H1 (cell line): ENCODE measurements at regions not wholly inside any gene's neighbourhood (a gene's known extent, or its start where the extent isn't known, plus 50 kb on each side); places are given as distances from the start of the nearest gene placed in this dataset.

Source experiments
- BCL11A ChIP-seq, 2 experiments: IDR thresholded peaks; one replicate each; pipeline ENCODE4 v1.6.1; 2011; ENCODE audit warnings: low read depth in 2 of 2, low read length in 2 of 2, mild to moderate bottlenecking in 2 of 2
- POLR2AphosphoS5 ChIP-seq: IDR thresholded peaks from 2 replicates; pipeline ENCODE4 v1.6.1; 2011; ENCODE audit warnings: low read depth, low read length
- SRF ChIP-seq: IDR thresholded peaks from 2 replicates; pipeline ENCODE4 v1.6.1; 2011; ENCODE audit warnings: mild to moderate bottlenecking, low read depth, low read length, moderate library complexity
- TCF12 ChIP-seq: IDR thresholded peaks from 2 replicates; pipeline ENCODE4 v1.6.1; 2011; ENCODE audit warnings: low read depth, mild to moderate bottlenecking, low read length
- TF ChIP-seq, protein P1 (sequence below): IDR thresholded peaks from 2 replicates; pipeline ENCODE4 v1.6.1; 2012; ENCODE audit warnings: low read length, inconsistent platforms
- TF ChIP-seq, protein P2 (sequence below): IDR thresholded peaks from 2 replicates; pipeline ENCODE4 v1.6.1; 2011; ENCODE audit warnings: low read depth, mild to moderate bottlenecking, low read length; ENCODE audit not compliant: insufficient read depth

DNA sequence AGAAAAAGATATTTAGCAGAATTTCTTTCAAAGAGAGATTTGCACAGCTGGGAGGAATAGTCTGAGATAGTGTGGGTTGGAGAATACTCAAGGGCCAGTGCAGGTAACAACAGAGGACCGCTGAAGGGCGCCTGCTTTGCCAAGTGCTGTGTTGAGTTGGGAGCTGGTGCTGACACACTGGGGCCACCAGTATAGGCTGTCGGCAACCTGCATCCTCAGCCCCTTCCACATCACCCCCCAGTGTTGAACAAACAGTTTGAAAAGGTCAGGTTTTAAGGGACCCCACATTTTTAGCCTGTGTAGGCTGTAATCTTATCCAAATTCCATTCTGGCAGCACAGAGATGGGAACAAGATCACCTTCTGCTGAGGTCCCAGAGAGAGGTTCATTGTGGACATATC lies 96.6 kb downstream of the ABHD5 start (continued):
- no peak for TF ChIP-seq SRF
- no peak for TF ChIP-seq BCL11A (IDR thresholded peaks at IDR 0.05; ENCODE audit: low read depth in 2 of 2, low read length in 2 of 2)
- no peak for TF ChIP-seq TCF12
- TF ChIP-seq, protein P1, sequence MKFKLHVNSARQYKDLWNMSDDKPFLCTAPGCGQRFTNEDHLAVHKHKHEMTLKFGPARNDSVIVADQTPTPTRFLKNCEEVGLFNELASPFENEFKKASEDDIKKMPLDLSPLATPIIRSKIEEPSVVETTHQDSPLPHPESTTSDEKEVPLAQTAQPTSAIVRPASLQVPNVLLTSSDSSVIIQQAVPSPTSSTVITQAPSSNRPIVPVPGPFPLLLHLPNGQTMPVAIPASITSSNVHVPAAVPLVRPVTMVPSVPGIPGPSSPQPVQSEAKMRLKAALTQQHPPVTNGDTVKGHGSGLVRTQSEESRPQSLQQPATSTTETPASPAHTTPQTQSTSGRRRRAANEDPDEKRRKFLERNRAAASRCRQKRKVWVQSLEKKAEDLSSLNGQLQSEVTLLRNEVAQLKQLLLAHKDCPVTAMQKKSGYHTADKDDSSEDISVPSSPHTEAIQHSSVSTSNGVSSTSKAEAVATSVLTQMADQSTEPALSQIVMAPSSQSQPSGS: no peak
- TF ChIP-seq POLR2AphosphoS5: no peak
- TF ChIP-seq, protein P2, sequence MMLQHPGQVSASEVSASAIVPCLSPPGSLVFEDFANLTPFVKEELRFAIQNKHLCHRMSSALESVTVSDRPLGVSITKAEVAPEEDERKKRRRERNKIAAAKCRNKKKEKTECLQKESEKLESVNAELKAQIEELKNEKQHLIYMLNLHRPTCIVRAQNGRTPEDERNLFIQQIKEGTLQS: no peak
- TF ChIP-seq, all 59 proteins: peak for 0
